Thoracic aorta (tissue), 2 donors: ENCODE measurements at regions not wholly inside any gene's neighbourhood (a gene's known extent, or its start where the extent isn't known, plus 50 kb on each side); places are given as distances from the start of the nearest gene placed in this dataset.
"Not testable (repeated sequence)": the region's sequence is repeated elsewhere in the genome, so short reads cannot be mapped to it uniquely, and the experiment has no call there.

Experiments used
- ATAC-seq: fragments of 150-250 bp; one replicate; pipeline ENCODE4 v1.8.0; 2017; ENCODE audit warnings: low read depth; ENCODE audit not compliant: insufficient number of reproducible peaks, low FRiP score
- DNase-seq: peaks from one replicate; pipeline ENCODE4 v3.0.0-alpha.2; 2020; ENCODE audit warnings: low spot score
- H3K27ac ChIP-seq, 2 donors: fragments of 200-600 bp; sonication (generic); 1 replicate in 1 of 2; 2 replicates in 1 of 2; pipeline ENCODE4 v1.5.1; 2016; ENCODE audit warnings: mild to moderate bottlenecking in 2 of 2, moderate library complexity in 2 of 2
- H3K27me3 ChIP-seq: fragments of 200-600 bp; sonication (generic); replicated peaks from 2 replicates; pipeline ENCODE4 v1.6.0; 2016; ENCODE audit warnings: mild to moderate bottlenecking; ENCODE audit not compliant: insufficient read depth
- H3K36me3 ChIP-seq: fragments of 200-600 bp; sonication (generic); one replicate; pipeline ENCODE4 v1.5.1; 2016
- H3K4me1 ChIP-seq, 2 donors: fragments of 200-600 bp; sonication (generic); 1 replicate in 1 of 2; 2 replicates in 1 of 2; pipeline versions ENCODE4 v1.5.1 to v1.6.0; 2016; ENCODE audit warnings: low read depth in 2 of 2, mild to moderate bottlenecking in 1 of 2; ENCODE audit not compliant: control insufficient read depth in 1 of 2
- H3K4me3 ChIP-seq: fragments of 200-600 bp; sonication (generic); 2 replicates; pipeline ENCODE4 v1.5.1; 2016; ENCODE audit warnings: mild to moderate bottlenecking
- H3K9me3 ChIP-seq: fragments of 200-600 bp; sonication (generic); 2 replicates; pipeline ENCODE4 v1.5.1; 2016
- CTCF ChIP-seq: fragments of 200-600 bp; sonication (generic); IDR thresholded peaks from one replicate; pipeline ENCODE4 v1.5.1; 2019; ENCODE audit warnings: antibody characterized with exemption

- Histone ChIP-seq H3K27me3 (no peaks in the 10 kb centered on the region), H3K4me3 (no peak overlapping the region), H3K27ac (no peak overlapping the region), H3K9me3 (no peaks in the 10 kb centered on the region), H3K36me3 (no peaks in the 10 kb centered on the region), H3K4me1 (no peaks in the 10 kb centered on the region)
- DNase-seq (no peak), ATAC-seq (no peak)
- TF ChIP-seq CTCF = no peak
Measured at GRCh38 chr4:147163311-147163710, 217.6 kb upstream of the TTC29 start.

DNA sequence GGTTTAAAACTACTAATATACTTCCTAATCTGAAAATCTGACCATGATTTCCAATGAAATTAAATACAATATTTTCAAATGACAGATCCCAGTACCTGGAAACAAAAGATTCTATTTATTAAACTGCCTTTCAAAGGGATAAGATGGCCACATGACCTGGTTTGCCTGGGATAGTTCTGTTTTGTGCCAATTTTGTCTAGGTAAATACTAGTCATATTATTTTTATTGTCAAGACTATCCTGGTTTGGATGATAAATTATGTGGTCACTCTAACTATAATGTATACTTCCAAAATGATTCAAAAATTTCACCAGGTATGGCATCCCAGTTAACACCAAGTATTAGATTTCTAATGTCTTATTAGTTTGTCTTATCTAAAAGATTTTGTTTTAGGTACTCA lies 222.5 kb upstream of the TTC29 start:
- ATAC-seq, H3K9me3 ChIP-seq, H3K27ac ChIP-seq, H3K36me3 ChIP-seq, H3K4me3 ChIP-seq, H3K4me1 ChIP-seq, H3K27me3 ChIP-seq, DNase-seq: not testable (repeated sequence)

- no peak for ATAC-seq
- H3K36me3 ChIP-seq = no peaks in the 10 kb centered on the region
- no peak overlapping the region for H3K27ac ChIP-seq
- H3K27me3 ChIP-seq = no peaks in the 10 kb centered on the region
- TF ChIP-seq CTCF = no peak
- DNase-seq = no peak
- H3K9me3 ChIP-seq = no peaks in the 10 kb centered on the region
- no peak overlapping the region for H3K4me3 ChIP-seq
- no peaks in the 10 kb centered on the region for H3K4me1 ChIP-seq
Measured at GRCh38 chr4:147173322-147173721, 227.7 kb upstream of the TTC29 start.

DNA sequence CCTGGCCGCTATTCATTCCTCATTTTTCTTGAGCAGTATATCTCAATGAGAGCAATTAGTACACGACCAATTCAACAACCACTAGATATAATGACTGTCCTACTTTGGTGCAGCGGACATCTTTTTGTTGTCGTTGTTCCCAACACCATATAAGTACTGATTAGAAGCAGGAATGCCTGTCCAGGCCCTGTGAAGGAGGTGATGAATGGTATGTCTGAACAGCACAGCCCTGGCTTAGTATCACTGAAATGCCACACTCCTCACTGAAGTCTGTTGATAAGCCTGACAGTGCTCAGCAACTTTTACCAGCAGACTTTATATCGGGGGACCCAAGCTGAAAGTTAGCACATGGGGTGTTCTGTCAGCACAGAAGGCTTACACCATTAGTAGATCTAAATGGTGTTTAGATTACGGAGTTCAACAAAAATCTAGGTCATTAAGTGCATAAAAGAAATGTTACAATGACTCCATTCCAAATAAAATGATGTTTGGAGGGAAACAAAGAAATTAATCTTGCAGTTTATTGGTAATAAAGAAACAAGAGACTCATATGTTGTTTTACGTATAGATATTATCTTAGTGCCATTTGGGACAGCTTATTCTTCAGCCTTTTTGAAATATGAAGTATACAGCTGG lies 228.3 kb upstream of the TTC29 start:
- Histone ChIP-seq H3K27ac (no peak overlapping the region), H3K36me3 (no peaks in the 10 kb centered on the region), H3K4me3 (no peak overlapping the region), H3K27me3 (no peaks in the 10 kb centered on the region), H3K9me3 (no peaks in the 10 kb centered on the region), H3K4me1 (no peaks in the 10 kb centered on the region)
- no peak for TF ChIP-seq CTCF
- ATAC-seq (no peak), DNase-seq (no peak)

DNA sequence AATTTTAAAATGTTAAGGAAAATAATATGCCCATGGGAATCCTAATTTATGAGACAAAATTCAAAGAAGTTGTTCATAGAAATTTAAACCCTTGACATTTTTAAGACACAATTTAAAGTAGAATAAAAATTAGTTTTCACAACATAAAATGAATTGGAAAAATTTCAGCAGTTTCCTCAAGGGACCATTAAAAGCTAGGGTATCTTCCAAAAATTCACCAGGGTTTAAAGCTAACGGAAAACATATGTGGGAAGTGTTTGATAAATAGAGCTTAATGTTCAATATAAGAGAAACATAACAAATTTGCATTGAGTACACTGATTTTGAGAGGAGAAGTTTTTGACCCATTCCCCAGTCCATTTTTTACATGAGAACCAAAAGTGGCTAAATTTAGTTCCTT lies 228.9 kb upstream of the TTC29 start:
- no peak overlapping the region for H3K27ac ChIP-seq
- no peaks in the 10 kb centered on the region for H3K36me3 ChIP-seq
- ATAC-seq = no peak
- TF ChIP-seq CTCF = no peak
- no peak for DNase-seq
- H3K27me3 ChIP-seq = no peaks in the 10 kb centered on the region
- H3K9me3 ChIP-seq = no peaks in the 10 kb centered on the region
- no peak overlapping the region for H3K4me3 ChIP-seq
- H3K4me1 ChIP-seq = no peaks in the 10 kb centered on the region

- DNase-seq = no peak
Measured at GRCh38 chr4:147175460-147176025, 229.9 kb upstream of the TTC29 start.

More at GRCh38 chr4:147175460-147176025, 229.9 kb upstream of the TTC29 start:
- H3K4me1 ChIP-seq = no peaks in the 10 kb centered on the region
- H3K27me3 ChIP-seq = no peaks in the 10 kb centered on the region
- no peaks in the 10 kb centered on the region for H3K36me3 ChIP-seq
- no peak overlapping the region for H3K27ac ChIP-seq
- H3K4me3 ChIP-seq = no peak overlapping the region
- no peak for TF ChIP-seq CTCF
- no peaks in the 10 kb centered on the region for H3K9me3 ChIP-seq
- ATAC-seq = no peak
